ENCODE measurements at regions not wholly inside any gene's neighbourhood (a gene's known extent, or its start where the extent isn't known, plus 50 kb on each side); places are given as distances from the start of the nearest gene placed in this dataset.

GRCh38 chr3:159773706-159774105 is 214.9 kb upstream of the IL12A start:
- no peak for DNase-seq

DNA sequence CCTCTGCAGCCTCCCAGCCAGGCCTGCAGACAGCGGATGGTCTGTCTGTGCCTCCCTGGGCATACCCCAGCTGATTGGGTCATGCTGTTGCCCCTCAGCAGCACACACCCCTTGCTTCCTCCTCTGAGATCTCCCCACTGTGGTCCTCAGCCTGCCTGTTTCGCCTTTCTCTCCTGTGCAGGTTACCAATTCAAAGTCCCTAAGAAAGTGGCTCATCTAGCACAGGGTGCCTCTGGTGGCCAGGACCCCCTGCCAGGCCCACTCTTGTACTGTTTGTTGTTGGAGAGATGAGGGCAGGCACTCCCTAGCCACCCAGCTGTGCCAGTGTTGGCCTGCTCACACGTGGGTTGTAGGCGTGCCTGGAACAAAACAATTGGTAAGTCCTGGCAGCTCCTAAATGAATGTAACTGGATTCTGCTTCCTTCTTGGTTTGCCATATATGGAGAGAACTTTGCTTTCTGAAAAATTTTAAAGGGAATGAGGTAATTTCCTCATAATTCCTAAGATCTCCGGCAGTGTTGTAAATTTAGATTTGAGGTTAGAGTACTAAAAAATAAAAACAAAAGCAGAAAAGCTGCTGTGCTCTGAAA is 213.2 kb upstream of the IL12A start:
- DNase-seq = peak; percentile 72 to 96 (median 92)

- no peak for DNase-seq
Measured at GRCh38 chr3:159776779-159777178, 211.9 kb upstream of the IL12A start.

GRCh38 chr3:159779883-159780282 is 208.8 kb upstream of the IL12A start:
- DNase-seq = no peak

GRCh38 chr3:159781867-159782266 is 206.8 kb upstream of the IL12A start:
- DNase-seq = peak in 1 of 3 experiments; percentile 12

- peak; percentile 33 to 79 (median 36) for DNase-seq
Measured at GRCh38 chr3:159782724-159783421, 205.8 kb upstream of the IL12A start.

DNA sequence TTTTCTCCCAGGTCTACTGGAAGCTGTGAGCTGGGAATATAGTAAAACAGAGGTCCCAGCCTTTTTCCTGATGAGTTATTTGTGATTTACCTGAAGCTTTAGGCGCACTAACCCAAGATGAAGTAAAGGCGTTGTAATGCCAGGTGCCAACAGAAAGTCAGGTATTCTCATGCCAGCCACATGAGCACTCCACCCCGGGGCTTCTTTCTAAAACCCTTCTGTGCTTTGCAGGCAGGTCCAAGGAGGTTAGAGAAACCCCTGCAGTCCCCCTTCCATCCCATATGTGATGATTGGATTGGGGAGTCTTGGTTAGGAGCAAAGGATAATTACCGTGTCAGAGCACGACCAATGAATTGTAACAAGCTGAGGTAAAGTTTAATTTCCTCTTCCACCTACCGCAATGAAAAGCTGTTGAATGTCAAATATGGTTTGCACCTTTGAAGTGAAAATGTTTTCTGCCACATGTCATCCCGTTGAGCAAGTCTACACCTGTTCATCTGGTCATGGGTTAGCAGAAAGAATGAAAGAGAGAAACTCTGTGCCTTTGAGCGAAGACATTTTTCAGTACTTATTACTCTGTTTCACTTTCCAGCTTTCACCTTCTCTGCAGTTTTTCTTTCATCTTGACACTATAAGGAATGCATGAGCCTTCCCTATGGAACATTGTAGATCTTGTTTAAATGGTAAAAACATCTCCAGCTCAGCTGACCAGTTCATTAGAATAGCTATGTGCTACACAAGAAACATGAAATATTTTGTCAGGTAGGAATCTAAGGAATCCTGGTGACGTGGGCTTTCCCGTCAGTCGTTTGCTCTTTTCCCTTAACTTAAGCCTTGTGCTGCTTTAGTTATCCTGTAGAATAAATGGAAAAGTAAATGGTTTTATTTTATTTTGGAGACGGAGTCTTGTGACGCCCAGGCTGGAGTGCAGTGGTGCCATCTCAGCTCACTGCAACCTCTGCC is 204.6 kb upstream of the IL12A start:
- no peak for DNase-seq

GRCh38 chr3:159785273-159785708 is 203.3 kb upstream of the IL12A start:
- DNase-seq = peak in 2 of 3 experiments; percentile 41 to 71

DNA sequence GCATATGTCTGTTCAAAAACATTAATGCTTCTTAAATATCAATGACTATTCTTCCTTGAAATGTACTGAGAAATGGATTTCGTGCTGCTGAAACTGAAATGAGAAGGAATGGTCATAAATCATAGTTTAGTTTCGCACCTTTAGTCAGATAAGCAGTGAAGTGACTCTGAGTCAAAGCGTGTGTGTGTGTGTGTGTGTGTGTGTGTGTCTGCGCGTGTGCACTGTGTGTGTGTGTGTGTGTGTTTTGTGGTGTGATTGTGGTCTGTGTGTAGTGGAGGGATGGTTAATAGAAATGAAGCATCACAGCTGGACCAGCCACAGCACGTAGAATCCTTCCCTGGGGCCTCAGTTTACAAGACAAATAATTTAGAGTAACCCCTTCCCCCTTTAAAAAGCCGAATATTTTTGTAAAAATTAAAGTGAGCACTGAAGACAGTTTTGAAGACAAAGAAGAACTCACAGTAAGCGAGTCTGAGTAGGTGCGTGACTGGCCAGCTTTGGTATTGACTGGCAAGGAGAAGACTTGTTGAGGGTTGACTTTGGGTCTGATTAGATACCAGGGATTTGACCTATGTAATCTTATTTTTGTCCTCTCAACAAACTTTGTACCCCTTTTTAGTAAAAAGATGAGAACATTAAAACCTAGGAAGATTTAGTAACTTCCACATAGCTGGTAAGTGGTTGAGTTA is 202.0 kb upstream of the IL12A start:
- DNase-seq = no peak

DNA sequence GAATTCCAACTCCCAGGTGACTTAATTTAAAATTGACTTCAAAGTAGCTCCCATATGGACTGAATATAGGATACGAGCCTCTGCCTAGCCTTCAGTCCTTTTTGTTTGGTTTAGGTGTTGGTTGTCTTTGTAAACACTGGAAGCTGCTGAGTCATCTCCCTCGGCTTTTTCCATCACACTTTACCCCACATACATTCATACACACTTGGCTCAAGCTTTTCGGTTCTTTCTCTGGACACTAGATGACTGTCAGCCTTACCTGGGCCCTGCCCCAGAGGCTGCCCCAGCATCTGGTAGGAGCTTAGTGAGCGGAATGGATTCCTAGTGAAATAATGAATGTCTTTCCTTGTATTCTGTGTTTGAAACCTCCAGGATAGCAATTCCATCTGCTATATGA is 201.5 kb upstream of the IL12A start:
- DNase-seq = peak in 2 of 3 experiments; percentile 18 to 54

GRCh38 chr3:159787794-159788205 is 200.8 kb upstream of the IL12A start:
- DNase-seq = no peak

GRCh38 chr3:159788291-159788690 is 200.3 kb upstream of the IL12A start:
- DNase-seq = no peak

GRCh38 chr3:159789017-159789416 is 199.6 kb upstream of the IL12A start:
- DNase-seq = no peak

DNA sequence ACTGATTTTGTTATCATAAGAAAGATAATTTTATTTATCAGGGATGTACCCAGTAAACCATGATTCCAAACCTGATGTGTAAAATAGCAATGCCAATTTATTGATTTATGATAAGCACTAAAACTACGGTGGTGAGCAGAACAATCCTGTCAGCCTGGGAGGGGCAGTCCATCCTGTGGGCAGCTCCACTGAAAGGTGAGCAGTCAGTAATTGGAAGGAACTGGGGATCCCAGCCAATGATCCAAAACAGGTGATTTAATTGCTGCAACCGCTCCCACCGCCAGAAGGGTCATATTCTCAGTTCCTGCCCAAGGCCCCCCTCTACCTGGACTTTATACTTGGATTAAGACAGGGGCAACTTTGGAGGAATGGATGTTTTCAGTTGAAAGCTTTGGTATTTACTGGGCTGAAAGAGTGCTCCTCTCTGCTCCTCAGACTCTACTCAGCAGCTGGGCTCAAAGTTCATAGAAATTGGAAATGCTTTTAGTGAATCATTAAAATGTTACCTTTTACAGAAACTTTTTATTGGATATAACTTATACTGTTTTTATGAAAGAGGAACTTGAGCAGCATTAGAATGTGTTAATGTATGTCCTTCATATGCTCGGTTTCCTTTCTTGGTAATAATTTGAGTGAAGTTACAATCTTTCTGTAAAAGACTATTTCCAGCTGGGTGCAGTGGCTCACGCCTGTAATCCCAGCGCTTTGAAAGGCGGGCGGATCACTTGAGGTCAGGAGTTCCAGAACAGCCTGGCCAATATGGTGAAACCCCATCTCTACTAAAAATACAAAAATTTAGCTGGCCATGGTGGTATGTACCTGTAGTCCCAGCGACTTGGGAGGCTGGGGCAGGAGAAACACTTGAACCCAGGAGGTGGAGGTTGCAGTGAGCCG is 198.6 kb upstream of the IL12A start:
- DNase-seq = no peak

- DNase-seq = no peak
Measured at GRCh38 chr3:159791336-159791735, 197.3 kb upstream of the IL12A start.

- no peak for DNase-seq
Measured at GRCh38 chr3:159792070-159792469, 196.6 kb upstream of the IL12A start.

- no peak for DNase-seq
Measured at GRCh38 chr3:159795042-159795441, 193.6 kb upstream of the IL12A start.

GRCh38 chr3:159795681-159796175 is 192.9 kb upstream of the IL12A start:
- no peak for DNase-seq

DNA sequence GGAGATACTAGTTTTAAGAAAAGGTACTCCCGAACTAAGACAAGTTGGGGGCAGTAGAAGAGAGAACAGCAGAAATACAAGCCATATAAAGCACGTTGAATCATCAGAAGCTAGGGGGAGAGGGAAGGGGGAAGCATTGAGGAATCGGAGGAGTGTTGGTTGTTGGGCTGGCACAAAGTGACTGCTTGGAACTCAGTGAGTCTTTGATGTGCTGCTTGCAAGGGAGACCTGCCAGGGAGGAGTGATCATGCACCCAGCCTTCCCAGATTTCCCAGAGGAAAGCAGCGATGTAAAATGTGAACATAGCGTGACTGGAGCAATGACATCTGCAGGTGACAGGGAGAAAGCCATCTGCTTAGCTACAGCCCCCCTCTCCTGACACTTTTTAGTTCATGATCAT is 192.4 kb upstream of the IL12A start:
- no peak for DNase-seq

GRCh38 chr3:159796744-159797143 is 191.9 kb upstream of the IL12A start:
- no peak for DNase-seq

DNA sequence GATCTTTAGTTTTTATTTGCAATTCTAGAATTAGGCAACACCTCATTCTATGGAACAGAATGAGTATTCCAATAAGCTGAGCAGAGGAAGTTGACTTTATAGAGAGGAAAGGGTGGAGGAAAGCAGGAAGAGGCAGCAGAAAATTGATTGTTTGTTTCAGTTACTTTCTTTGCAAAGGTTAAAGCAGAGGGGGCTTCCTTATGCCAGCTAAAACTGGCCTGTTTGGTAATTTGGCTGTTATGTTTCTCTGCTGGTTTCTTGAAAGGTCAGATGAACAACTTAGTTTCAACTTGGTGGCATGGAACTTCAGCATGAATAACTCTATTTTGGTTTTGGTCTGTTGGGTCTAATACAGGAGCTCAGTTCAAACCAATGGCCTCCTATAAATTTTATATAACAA is 190.9 kb upstream of the IL12A start:
- DNase-seq = no peak

DNA sequence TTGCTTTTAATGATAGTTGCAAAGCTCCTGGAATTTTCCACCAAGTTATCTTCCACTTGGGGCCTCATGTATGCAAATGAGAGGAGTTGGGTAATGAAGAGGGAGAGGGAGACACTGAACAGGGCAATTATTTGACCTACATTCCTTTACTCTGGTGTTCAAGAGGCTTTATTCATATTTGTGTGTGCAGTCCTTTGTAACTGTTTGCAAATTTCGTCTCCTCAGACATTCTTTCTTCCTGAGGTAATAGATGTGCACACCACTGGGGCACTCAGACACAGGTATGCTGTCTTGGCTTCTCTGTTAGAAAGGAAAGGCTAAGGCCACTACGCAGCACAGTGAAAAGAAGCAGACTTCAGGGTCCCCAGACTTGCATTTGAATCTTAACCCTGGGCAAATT is 189.7 kb upstream of the IL12A start:
- no peak for DNase-seq

Measured in NCI-H1417 (cell line).